ENCODE measurements at regions not wholly inside any gene's neighbourhood (a gene's known extent, or its start where the extent isn't known, plus 50 kb on each side); places are given as distances from the start of the nearest gene placed in this dataset.

DNA sequence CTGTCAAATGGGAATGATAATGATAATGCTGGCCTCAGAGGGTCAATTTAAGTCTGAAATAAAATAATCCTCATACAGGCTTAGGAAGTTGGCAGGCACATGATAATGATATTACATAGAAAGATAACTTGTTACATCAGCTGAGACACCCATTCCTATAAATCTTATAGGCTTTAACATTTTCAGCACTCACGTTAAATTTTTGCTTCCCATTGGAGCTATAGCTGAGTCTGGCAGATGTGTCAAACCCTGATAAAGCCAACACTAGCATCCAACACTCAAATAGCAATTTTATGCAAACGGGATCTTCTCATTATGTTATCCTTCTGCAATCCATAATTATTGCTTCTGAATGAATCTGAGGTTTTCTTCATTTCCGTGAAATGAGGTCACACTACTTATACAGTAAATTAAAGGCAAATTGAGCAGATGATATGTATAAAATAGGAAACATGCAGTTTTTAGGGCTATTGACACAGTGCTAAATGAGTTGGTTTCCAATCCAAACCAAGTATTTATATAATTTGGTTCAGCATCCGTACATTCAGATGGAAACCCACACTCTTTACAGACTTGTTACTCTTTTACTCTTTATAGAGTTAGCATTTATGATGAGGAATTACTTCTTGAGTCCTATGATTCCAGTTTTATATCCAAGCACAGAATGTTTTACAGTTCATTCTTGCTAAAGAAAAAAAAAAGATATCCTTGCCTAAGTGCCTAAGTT lies 481.6 kb downstream of the BTBD3 start:
- H3K27ac ChIP-seq = no peak overlapping the region
- intact Hi-C loops (cut with DNase I) = no loop called here
- no peak for TF ChIP-seq CTCF (IDR thresholded peaks at IDR 0.05)
- no peak for TF ChIP-seq POLR2AphosphoS5 (IDR thresholded peaks at IDR 0.05; ENCODE audit: insufficient read depth in 1 of 2, low read depth in 1 of 2)
- TF ChIP-seq POLR2A (IDR thresholded peaks at IDR 0.05) = no peak
- H3K4me3 ChIP-seq = no peak overlapping the region
- no peak for DNase-seq (ENCODE audit: extremely low spot score in 2 of 2)
- no peaks in the 10 kb centered on the region for H3K9me3 ChIP-seq
- H3K36me3 ChIP-seq = no peaks in the 10 kb centered on the region
- H3K4me1 ChIP-seq = no peaks in the 10 kb centered on the region
- no peaks in the 10 kb centered on the region for H3K27me3 ChIP-seq

- intact Hi-C loops (cut with DNase I) = no loop called here
- TF ChIP-seq POLR2AphosphoS5 (IDR thresholded peaks at IDR 0.05; ENCODE audit: insufficient read depth in 1 of 2, low read depth in 1 of 2) (no peak), POLR2A (IDR thresholded peaks at IDR 0.05) (no peak), CTCF (IDR thresholded peaks at IDR 0.05) (no peak)
Measured at GRCh38 chr20:12404941-12405340, 487.2 kb downstream of the BTBD3 start.

DNA sequence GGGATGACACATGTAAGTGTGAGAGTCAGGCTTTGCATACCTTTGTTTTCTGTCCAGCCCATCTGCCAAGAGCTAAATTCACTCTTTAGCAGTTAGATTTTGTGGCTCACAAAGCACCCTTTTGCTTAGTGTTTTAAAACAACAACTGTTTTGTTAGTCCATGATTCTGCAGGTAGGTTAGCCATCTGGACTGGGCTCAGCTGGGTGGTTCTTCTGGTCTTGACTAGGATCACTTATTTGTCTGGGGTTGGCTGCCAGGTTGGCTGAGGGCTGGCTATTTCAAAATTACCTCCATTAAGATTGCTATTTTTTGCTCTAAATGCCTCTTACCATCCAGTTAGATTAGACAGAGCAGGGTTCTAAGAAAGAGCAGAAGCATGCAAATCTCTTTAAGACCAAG lies 489.3 kb downstream of the BTBD3 start:
- Histone ChIP-seq H3K4me3 (no peak overlapping the region), H3K27ac (no peak overlapping the region), H3K9me3 (peaks cover 8% of the 10 kb centered on the region), H3K4me1 (no peaks in the 10 kb centered on the region), H3K36me3 (no peaks in the 10 kb centered on the region), H3K27me3 (no peaks in the 10 kb centered on the region)
- no peak for DNase-seq (ENCODE audit: extremely low spot score in 2 of 2)
- TF ChIP-seq POLR2A (IDR thresholded peaks at IDR 0.05) (no peak), POLR2AphosphoS5 (IDR thresholded peaks at IDR 0.05; ENCODE audit: insufficient read depth in 1 of 2, low read depth in 1 of 2) (no peak), CTCF (IDR thresholded peaks at IDR 0.05) (no peak)
- intact Hi-C loops (cut with DNase I) = no loop called here

More at GRCh38 chr20:12404941-12405340, 487.2 kb downstream of the BTBD3 start:
- H3K36me3 ChIP-seq = no peaks in the 10 kb centered on the region
- H3K4me1 ChIP-seq = no peaks in the 10 kb centered on the region
- no peak overlapping the region for H3K27ac ChIP-seq
- no peaks in the 10 kb centered on the region for H3K27me3 ChIP-seq
- DNase-seq (ENCODE audit: extremely low spot score in 2 of 2) = no peak
- H3K9me3 ChIP-seq = peaks cover 8% of the 10 kb centered on the region
- no peak overlapping the region for H3K4me3 ChIP-seq

DNA sequence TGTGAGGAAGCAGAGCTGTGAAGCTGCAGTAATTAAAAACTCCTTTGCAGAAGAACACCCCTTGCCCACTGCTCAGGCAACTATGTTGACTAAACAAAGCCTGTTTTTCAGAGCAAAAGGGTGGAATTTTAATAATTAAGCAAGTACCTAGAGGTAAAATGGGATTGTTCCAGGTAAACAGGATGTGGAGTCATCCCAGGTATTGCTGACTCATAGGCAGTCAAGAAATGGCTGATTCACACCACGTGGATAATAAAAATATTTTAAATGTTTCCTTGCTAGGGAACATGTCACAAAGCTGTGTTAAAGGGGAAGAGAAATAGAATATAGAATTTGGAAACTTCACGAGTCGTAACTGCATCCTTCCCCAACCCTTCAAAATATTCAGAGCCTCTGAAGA lies 491.8 kb downstream of the BTBD3 start:
- no peaks in the 10 kb centered on the region for H3K4me1 ChIP-seq
- no peak for TF ChIP-seq CTCF (IDR thresholded peaks at IDR 0.05)
- TF ChIP-seq POLR2A (IDR thresholded peaks at IDR 0.05) = no peak
- TF ChIP-seq POLR2AphosphoS5 (IDR thresholded peaks at IDR 0.05; ENCODE audit: insufficient read depth in 1 of 2, low read depth in 1 of 2) = no peak
- H3K27me3 ChIP-seq = no peaks in the 10 kb centered on the region
- no peak overlapping the region for H3K27ac ChIP-seq
- H3K36me3 ChIP-seq = no peaks in the 10 kb centered on the region
- intact Hi-C loops (cut with DNase I) = no loop called here
- peaks cover 8% of the 10 kb centered on the region for H3K9me3 ChIP-seq
- H3K4me3 ChIP-seq = no peak overlapping the region
- no peak for DNase-seq (ENCODE audit: extremely low spot score in 2 of 2)

- Histone ChIP-seq H3K27me3 (no peaks in the 10 kb centered on the region), H3K4me3 (no peak overlapping the region), H3K9me3 (peaks cover 8% of the 10 kb centered on the region), H3K36me3 (no peaks in the 10 kb centered on the region), H3K27ac (no peak overlapping the region), H3K4me1 (peaks cover 6% of the 10 kb centered on the region)
- DNase-seq (ENCODE audit: extremely low spot score in 2 of 2) = no peak
- TF ChIP-seq POLR2A (IDR thresholded peaks at IDR 0.05) (no peak), POLR2AphosphoS5 (IDR thresholded peaks at IDR 0.05; ENCODE audit: insufficient read depth in 1 of 2, low read depth in 1 of 2) (no peak), CTCF (IDR thresholded peaks at IDR 0.05) (no peak)
- intact Hi-C loops (cut with DNase I) = no loop called here
Measured at GRCh38 chr20:12410783-12411182, 493.1 kb downstream of the BTBD3 start.

All from vagina (tissue), 2 donors.